ENCODE measurements at regions not wholly inside any gene's neighbourhood (a gene's known extent, or its start where the extent isn't known, plus 50 kb on each side); places are given as distances from the start of the nearest gene placed in this dataset.

DNA sequence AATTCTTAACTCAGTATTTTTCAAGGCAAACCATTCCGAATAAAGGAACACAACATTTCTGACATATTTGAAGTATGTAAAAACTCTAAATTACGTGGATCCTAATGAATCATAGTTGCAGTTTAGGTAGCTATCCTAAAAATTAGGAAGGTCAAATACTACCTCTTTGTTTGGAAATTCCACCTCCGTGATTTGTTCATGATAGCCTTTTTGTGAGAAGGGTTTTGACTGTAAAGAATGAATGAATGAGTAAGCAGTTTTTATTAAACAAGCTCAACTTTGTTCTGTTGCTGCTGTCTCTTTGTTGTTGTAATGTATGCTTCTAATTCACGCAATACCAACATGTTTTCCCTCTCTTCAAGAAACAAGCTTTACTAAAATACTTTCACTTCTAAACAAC, 840.4 kb downstream of the USP25 start:
- no peak overlapping the region for H3K4me3 ChIP-seq (ENCODE audit: low read depth in 1 of 2, low read length in 2 of 2)
- H3K27ac ChIP-seq (ENCODE audit: low read depth, low read length), result no peak overlapping the region

GRCh38 chr21:16570856-16571255, 841.1 kb downstream of the USP25 start:
- H3K4me1 ChIP-seq (ENCODE audit: control insufficient read depth in 1 of 2, insufficient read depth in 2 of 2, low read length in 2 of 2), result no peaks in the 10 kb centered on the region
- no peaks in the 10 kb centered on the region for H3K27me3 ChIP-seq (ENCODE audit: control insufficient read depth in 1 of 2, insufficient read depth in 2 of 2, low read length in 2 of 2)
- no peaks in the 10 kb centered on the region for H3K36me3 ChIP-seq (ENCODE audit: control insufficient read depth in 1 of 2, insufficient read depth in 2 of 2, low read length in 2 of 2)
- no peak overlapping the region for H3K9ac ChIP-seq (ENCODE audit: low read depth in 1 of 2, low read length in 2 of 2)
- peaks cover 8 to 9% of the 10 kb centered on the region in 2 donors for H3K9me3 ChIP-seq (ENCODE audit: control insufficient read depth in 1 of 2, low read length in 2 of 2)
- no peak overlapping the region for H3K4me3 ChIP-seq (ENCODE audit: low read depth in 1 of 2, low read length in 2 of 2)
- H3K27ac ChIP-seq (ENCODE audit: low read depth, low read length), result no peak overlapping the region

More for the DNA sequence above, 840.4 kb downstream of the USP25 start:
- Histone ChIP-seq H3K9ac (ENCODE audit: low read depth in 1 of 2, low read length in 2 of 2) (no peak overlapping the region), H3K9me3 (ENCODE audit: control insufficient read depth in 1 of 2, low read length in 2 of 2) (peaks cover 8 to 9% of the 10 kb centered on the region in 2 donors), H3K36me3 (ENCODE audit: control insufficient read depth in 1 of 2, insufficient read depth in 2 of 2, low read length in 2 of 2) (no peaks in the 10 kb centered on the region), H3K4me1 (ENCODE audit: control insufficient read depth in 1 of 2, insufficient read depth in 2 of 2, low read length in 2 of 2) (no peaks in the 10 kb centered on the region), H3K27me3 (ENCODE audit: control insufficient read depth in 1 of 2, insufficient read depth in 2 of 2, low read length in 2 of 2) (no peaks in the 10 kb centered on the region)

- Histone ChIP-seq H3K9me3 (ENCODE audit: control insufficient read depth in 1 of 2, low read length in 2 of 2) (peaks cover 8 to 9% of the 10 kb centered on the region in 2 donors), H3K4me3 (ENCODE audit: low read depth in 1 of 2, low read length in 2 of 2) (no peak overlapping the region), H3K27ac (ENCODE audit: low read depth, low read length) (no peak overlapping the region), H3K36me3 (ENCODE audit: control insufficient read depth in 1 of 2, insufficient read depth in 2 of 2, low read length in 2 of 2) (no peaks in the 10 kb centered on the region), H3K4me1 (ENCODE audit: control insufficient read depth in 1 of 2, insufficient read depth in 2 of 2, low read length in 2 of 2) (no peaks in the 10 kb centered on the region), H3K27me3 (ENCODE audit: control insufficient read depth in 1 of 2, insufficient read depth in 2 of 2, low read length in 2 of 2) (no peaks in the 10 kb centered on the region), H3K9ac (ENCODE audit: low read depth in 1 of 2, low read length in 2 of 2) (no peak overlapping the region)
Observed at GRCh38 chr21:16571594-16571993, 841.8 kb downstream of the USP25 start.

- Histone ChIP-seq H3K27ac (ENCODE audit: low read depth, low read length) (no peak overlapping the region), H3K9me3 (ENCODE audit: control insufficient read depth in 1 of 2, low read length in 2 of 2) (peaks cover 8 to 9% of the 10 kb centered on the region in 2 donors), H3K27me3 (ENCODE audit: control insufficient read depth in 1 of 2, insufficient read depth in 2 of 2, low read length in 2 of 2) (no peaks in the 10 kb centered on the region), H3K36me3 (ENCODE audit: control insufficient read depth in 1 of 2, insufficient read depth in 2 of 2, low read length in 2 of 2) (no peaks in the 10 kb centered on the region), H3K4me1 (ENCODE audit: control insufficient read depth in 1 of 2, insufficient read depth in 2 of 2, low read length in 2 of 2) (no peaks in the 10 kb centered on the region), H3K4me3 (ENCODE audit: low read depth in 1 of 2, low read length in 2 of 2) (no peak overlapping the region), H3K9ac (ENCODE audit: low read depth in 1 of 2, low read length in 2 of 2) (no peak overlapping the region)
Observed at GRCh38 chr21:16572032-16572431, 842.2 kb downstream of the USP25 start.

- Histone ChIP-seq H3K27ac (ENCODE audit: low read depth, low read length) (no peak overlapping the region), H3K9ac (ENCODE audit: low read depth in 1 of 2, low read length in 2 of 2) (no peak overlapping the region), H3K27me3 (ENCODE audit: control insufficient read depth in 1 of 2, insufficient read depth in 2 of 2, low read length in 2 of 2) (no peaks in the 10 kb centered on the region), H3K9me3 (ENCODE audit: control insufficient read depth in 1 of 2, low read length in 2 of 2) (peaks cover 6 to 8% of the 10 kb centered on the region in 2 donors), H3K4me1 (ENCODE audit: control insufficient read depth in 1 of 2, insufficient read depth in 2 of 2, low read length in 2 of 2) (no peaks in the 10 kb centered on the region), H3K4me3 (ENCODE audit: low read depth in 1 of 2, low read length in 2 of 2) (no peak overlapping the region), H3K36me3 (ENCODE audit: control insufficient read depth in 1 of 2, insufficient read depth in 2 of 2, low read length in 2 of 2) (no peaks in the 10 kb centered on the region)
Observed at GRCh38 chr21:16573578-16573977, 843.8 kb downstream of the USP25 start.

DNA sequence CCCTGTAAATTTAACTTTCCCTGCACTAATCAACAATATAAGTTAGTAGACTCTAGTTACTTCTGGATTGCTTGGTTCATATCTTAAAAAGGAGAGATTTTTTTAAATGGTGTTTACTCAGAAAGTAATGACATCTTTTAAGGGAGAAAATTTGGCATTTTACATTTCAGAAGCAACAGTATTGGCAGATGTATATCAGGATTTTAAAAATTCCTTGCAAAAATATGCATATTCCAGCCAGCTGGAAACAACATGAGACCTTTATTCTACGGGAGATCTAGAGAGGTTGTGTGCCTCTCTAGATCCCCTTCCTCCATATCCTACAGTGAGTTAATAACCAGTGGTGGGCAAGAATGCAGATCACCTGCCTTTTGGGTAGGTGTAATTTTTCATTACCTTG, 848.2 kb downstream of the USP25 start:
- Histone ChIP-seq H3K4me3 (ENCODE audit: low read depth in 1 of 2, low read length in 2 of 2) (no peak overlapping the region), H3K27me3 (ENCODE audit: control insufficient read depth in 1 of 2, insufficient read depth in 2 of 2, low read length in 2 of 2) (no peaks in the 10 kb centered on the region), H3K9me3 (ENCODE audit: control insufficient read depth in 1 of 2, low read length in 2 of 2) (peaks cover 3 to 8% of the 10 kb centered on the region in 2 donors), H3K9ac (ENCODE audit: low read depth in 1 of 2, low read length in 2 of 2) (no peak overlapping the region), H3K36me3 (ENCODE audit: control insufficient read depth in 1 of 2, insufficient read depth in 2 of 2, low read length in 2 of 2) (no peaks in the 10 kb centered on the region), H3K27ac (ENCODE audit: low read depth, low read length) (no peak overlapping the region), H3K4me1 (ENCODE audit: control insufficient read depth in 1 of 2, insufficient read depth in 2 of 2, low read length in 2 of 2) (no peaks in the 10 kb centered on the region)

DNA sequence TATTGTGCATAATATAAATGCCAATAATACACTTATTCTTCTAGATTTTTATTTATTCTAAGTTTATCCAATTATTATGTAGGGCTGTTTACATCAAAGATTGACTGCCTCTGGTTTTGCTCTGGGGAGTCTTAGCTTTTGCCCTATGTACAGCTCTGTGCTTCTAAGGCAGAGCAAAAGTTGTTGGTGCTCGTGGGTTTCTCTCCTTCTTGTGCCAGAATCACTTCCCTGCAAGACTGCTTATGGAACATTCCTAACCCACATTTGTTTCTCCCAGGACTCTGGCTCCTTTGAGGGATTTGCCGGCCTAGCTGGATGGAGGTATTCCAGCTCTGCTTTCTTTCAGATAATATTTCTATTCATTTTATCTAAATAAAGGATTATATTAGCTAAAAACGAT, 849.1 kb downstream of the USP25 start:
- Histone ChIP-seq H3K27ac (ENCODE audit: low read depth, low read length) (no peak overlapping the region), H3K4me3 (ENCODE audit: low read depth in 1 of 2, low read length in 2 of 2) (no peak overlapping the region), H3K27me3 (ENCODE audit: control insufficient read depth in 1 of 2, insufficient read depth in 2 of 2, low read length in 2 of 2) (no peaks in the 10 kb centered on the region), H3K4me1 (ENCODE audit: control insufficient read depth in 1 of 2, insufficient read depth in 2 of 2, low read length in 2 of 2) (no peaks in the 10 kb centered on the region), H3K36me3 (ENCODE audit: control insufficient read depth in 1 of 2, insufficient read depth in 2 of 2, low read length in 2 of 2) (no peaks in the 10 kb centered on the region), H3K9me3 (ENCODE audit: control insufficient read depth in 1 of 2, low read length in 2 of 2) (no peaks in the 10 kb centered on the region), H3K9ac (ENCODE audit: low read depth in 1 of 2, low read length in 2 of 2) (no peak overlapping the region)

DNA sequence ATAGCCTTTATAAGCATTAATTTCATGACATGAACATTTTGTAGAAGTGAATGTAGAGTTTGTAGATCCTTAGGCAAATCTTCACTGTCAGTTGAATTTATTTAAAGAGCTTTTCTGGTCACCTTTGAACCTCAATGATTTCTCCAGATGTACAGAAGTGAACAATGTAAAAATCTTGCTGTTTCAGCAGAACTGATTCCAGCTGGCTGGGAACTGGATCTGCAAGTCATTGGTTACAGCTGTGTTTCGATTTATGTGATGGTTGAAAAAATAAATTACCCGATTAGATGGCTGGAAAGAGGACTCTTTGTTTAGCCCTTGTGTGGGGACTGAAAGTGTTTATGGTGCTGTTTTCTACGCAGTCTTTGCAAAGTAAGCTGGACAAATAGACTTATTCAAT, 849.8 kb downstream of the USP25 start:
- no peaks in the 10 kb centered on the region for H3K4me1 ChIP-seq (ENCODE audit: control insufficient read depth in 1 of 2, insufficient read depth in 2 of 2, low read length in 2 of 2)
- H3K9me3 ChIP-seq (ENCODE audit: control insufficient read depth in 1 of 2, low read length in 2 of 2), result no peaks in the 10 kb centered on the region
- H3K27ac ChIP-seq (ENCODE audit: low read depth, low read length), result no peak overlapping the region
- H3K4me3 ChIP-seq (ENCODE audit: low read depth in 1 of 2, low read length in 2 of 2), result no peak overlapping the region
- no peak overlapping the region for H3K9ac ChIP-seq (ENCODE audit: low read depth in 1 of 2, low read length in 2 of 2)
- H3K27me3 ChIP-seq (ENCODE audit: control insufficient read depth in 1 of 2, insufficient read depth in 2 of 2, low read length in 2 of 2), result no peaks in the 10 kb centered on the region
- H3K36me3 ChIP-seq (ENCODE audit: control insufficient read depth in 1 of 2, insufficient read depth in 2 of 2, low read length in 2 of 2), result no peaks in the 10 kb centered on the region

- H3K4me1 ChIP-seq (ENCODE audit: control insufficient read depth in 1 of 2, insufficient read depth in 2 of 2, low read length in 2 of 2), result no peaks in the 10 kb centered on the region
- no peak overlapping the region for H3K9ac ChIP-seq (ENCODE audit: low read depth in 1 of 2, low read length in 2 of 2)
- no peak overlapping the region for H3K27ac ChIP-seq (ENCODE audit: low read depth, low read length)
- no peaks in the 10 kb centered on the region for H3K9me3 ChIP-seq (ENCODE audit: control insufficient read depth in 1 of 2, low read length in 2 of 2)
- no peak overlapping the region for H3K4me3 ChIP-seq (ENCODE audit: low read depth in 1 of 2, low read length in 2 of 2)
- H3K27me3 ChIP-seq (ENCODE audit: control insufficient read depth in 1 of 2, insufficient read depth in 2 of 2, low read length in 2 of 2), result no peaks in the 10 kb centered on the region
- H3K36me3 ChIP-seq (ENCODE audit: control insufficient read depth in 1 of 2, insufficient read depth in 2 of 2, low read length in 2 of 2), result no peaks in the 10 kb centered on the region
Observed at GRCh38 chr21:16580661-16581060, 850.9 kb downstream of the USP25 start.

DNA sequence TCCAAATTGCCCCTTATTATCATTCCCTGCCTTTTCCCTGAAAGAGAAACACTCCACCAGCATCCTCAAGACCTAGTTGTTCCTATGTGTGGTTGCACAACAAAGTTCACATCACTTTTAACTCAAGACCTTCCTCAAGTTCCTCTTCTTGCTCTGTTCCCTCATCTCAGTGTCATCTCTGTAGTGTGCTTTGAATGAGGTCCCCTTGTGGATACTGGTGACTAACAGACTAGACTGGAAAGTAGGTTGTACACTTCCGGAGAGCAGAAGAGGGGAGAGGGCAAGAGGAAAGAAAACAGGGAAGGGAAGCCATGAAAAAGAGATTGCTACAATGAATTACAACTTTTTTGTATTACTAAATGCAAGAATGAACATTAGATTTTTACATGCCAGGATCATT, 853.8 kb downstream of the USP25 start:
- Histone ChIP-seq H3K4me3 (ENCODE audit: low read depth in 1 of 2, low read length in 2 of 2) (no peak overlapping the region), H3K36me3 (ENCODE audit: control insufficient read depth in 1 of 2, insufficient read depth in 2 of 2, low read length in 2 of 2) (no peaks in the 10 kb centered on the region), H3K9ac (ENCODE audit: low read depth in 1 of 2, low read length in 2 of 2) (no peak overlapping the region), H3K9me3 (ENCODE audit: control insufficient read depth in 1 of 2, low read length in 2 of 2) (peaks cover 0 to 6% of the 10 kb centered on the region in 2 donors), H3K4me1 (ENCODE audit: control insufficient read depth in 1 of 2, insufficient read depth in 2 of 2, low read length in 2 of 2) (no peaks in the 10 kb centered on the region), H3K27me3 (ENCODE audit: control insufficient read depth in 1 of 2, insufficient read depth in 2 of 2, low read length in 2 of 2) (no peaks in the 10 kb centered on the region), H3K27ac (ENCODE audit: low read depth, low read length) (no peak overlapping the region)

DNA sequence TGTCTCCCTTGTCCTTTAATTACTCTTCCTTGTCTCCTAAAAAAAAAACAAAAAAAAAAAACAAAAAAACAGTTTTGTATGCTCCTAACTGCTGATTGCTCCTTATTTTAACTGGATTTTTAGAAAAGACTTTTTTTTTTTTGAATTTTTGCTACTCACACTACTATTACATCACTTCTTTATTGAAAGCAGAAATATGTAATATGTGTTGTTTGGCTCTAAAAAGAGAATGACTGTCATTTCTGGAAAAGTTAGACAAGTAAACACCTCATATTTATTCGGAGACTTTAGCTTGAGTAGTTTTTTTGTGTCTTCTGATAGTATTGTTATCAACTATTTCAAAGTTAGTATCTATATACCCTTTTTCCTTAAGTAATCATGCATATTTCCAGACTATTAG, 855.0 kb downstream of the USP25 start:
- Histone ChIP-seq H3K27ac (ENCODE audit: low read depth, low read length) (no peak overlapping the region), H3K36me3 (ENCODE audit: control insufficient read depth in 1 of 2, insufficient read depth in 2 of 2, low read length in 2 of 2) (no peaks in the 10 kb centered on the region), H3K4me3 (ENCODE audit: low read depth in 1 of 2, low read length in 2 of 2) (no peak overlapping the region)

More for the DNA sequence above, 855.0 kb downstream of the USP25 start:
- Histone ChIP-seq H3K4me1 (ENCODE audit: control insufficient read depth in 1 of 2, insufficient read depth in 2 of 2, low read length in 2 of 2) (no peaks in the 10 kb centered on the region), H3K9ac (ENCODE audit: low read depth in 1 of 2, low read length in 2 of 2) (no peak overlapping the region), H3K9me3 (ENCODE audit: control insufficient read depth in 1 of 2, low read length in 2 of 2) (peaks cover 0 to 9% of the 10 kb centered on the region in 2 donors), H3K27me3 (ENCODE audit: control insufficient read depth in 1 of 2, insufficient read depth in 2 of 2, low read length in 2 of 2) (no peaks in the 10 kb centered on the region)

All from duodenal mucosa (tissue), 2 donors.